NCI-H2029 treated with DMSO at 0.1 percent for 48 hours (cell line): ENCODE measurements at regions not wholly inside any gene's neighbourhood (a gene's known extent, or its start where the extent isn't known, plus 50 kb on each side); places are given as distances from the start of the nearest gene placed in this dataset.

Experiments
- DNase-seq: peaks from one replicate; lab custom pipeline; 2025; lab: John Stamatoyannopoulos, UW

DNA sequence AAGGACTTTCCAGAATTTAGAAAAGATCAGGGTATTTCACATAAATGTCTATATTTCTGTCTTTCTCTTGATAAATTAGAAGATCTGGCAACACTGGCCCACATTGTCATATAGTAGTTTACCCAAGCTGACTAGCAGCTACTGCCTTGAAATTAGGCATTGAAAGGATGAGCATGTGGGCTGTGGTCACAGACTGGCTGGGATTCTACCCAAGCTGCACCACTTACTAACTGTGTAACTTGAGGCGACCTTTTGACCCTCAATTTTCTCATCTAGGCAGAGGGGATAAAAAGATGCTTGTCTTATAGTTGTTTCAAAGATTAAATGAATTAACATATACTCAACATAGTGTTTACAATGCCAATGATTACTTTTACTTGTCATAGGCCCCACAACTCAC lies 152.7 kb upstream of the BMP2 start:
- DNase-seq = no peak

DNA sequence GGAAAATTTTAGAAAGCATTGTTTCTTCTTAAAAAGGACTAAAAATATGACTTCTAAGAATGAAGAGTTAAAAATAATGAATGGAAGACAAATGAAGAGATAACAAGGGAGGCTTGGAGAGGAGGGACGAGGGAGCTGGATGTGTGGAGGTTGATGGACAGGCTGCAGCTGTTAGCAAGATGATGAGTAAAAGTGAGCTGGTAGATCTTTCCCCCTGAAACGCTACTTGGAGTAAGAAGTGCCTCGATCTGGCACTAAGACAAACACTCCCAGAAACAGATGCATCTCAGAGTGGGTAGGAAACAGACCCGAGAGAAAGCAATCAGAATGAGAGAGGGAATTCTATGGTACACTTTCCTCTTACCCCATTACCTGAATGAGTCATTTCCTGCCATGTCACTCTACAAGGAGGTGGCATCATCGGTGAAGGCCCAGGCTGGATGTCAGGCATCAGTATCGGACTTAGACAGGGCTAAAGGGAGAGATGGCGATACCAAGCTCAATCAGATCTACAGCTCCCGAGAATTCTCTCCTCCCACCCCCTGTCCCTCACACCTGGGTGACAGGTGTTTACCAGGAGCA lies 154.1 kb upstream of the BMP2 start:
- no peak for DNase-seq

GRCh38 chr20:6612606-6612923 lies 154.9 kb upstream of the BMP2 start:
- no peak for DNase-seq

GRCh38 chr20:6611911-6612605 lies 155.4 kb upstream of the BMP2 start:
- DNase-seq = no peak

DNA sequence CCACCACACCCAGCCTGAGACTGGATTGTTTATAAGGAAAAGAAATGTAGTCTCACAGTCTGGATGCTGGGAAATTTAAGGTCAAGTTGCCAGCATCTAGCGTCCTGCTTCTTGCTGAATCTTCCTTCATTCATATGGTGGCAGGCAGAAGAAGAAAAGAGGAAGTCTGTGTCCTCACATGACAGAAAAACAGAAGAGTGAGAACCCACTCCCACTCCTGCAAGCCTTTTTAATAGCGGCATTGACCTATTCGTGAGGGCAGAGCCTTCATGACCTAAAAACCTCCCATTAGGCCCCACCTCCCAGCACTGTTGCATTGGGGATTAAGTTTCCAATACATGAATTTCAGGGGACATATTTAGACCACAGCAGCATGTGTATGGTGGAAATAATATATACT lies 160.8 kb upstream of the BMP2 start:
- DNase-seq = no peak

- no peak for DNase-seq
Measured at GRCh38 chr20:6605055-6605935, 162.2 kb upstream of the BMP2 start.

- no peak for DNase-seq
Measured at GRCh38 chr20:6604179-6604578, 163.3 kb upstream of the BMP2 start.

DNA sequence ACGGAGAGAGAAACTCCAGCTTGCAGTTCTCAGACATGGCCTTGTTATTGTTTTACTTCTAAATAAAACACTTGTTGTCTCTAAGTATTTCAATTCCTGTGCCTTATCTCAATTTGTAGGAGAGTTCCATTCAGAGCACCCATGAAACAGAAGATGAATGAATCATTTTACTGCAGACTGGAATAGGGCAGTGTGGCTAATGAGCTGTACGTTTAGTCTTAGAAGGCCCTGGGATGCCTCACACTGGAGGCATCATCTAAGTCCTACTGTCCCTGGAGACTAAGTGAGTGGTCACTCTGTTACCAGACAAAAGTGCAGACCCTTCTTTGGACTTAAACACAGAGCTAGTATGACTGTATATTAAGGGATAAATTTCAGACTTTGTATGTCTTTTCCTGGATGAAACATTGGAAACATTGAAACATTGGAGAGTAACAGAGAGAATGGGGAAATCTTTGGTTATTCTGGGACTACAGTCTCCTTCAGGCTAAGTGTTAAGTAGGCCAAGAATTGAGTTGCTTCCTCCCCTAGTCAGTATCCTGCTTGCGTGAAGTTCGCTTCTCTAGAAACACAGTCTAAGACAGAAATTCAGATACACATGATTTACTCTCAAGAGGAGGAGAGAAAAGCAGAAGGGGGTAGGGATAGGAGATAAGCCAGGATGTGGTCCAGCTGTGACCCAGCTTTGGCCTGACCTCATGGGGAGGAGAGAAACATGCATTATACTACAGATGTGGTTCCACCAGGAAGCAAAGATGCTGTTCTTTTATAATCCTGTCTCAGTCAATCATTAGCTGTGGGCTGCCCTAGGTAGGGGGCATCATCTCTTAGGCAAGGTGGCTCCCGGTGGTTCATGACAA lies 167.4 kb upstream of the BMP2 start:
- no peak for DNase-seq

DNA sequence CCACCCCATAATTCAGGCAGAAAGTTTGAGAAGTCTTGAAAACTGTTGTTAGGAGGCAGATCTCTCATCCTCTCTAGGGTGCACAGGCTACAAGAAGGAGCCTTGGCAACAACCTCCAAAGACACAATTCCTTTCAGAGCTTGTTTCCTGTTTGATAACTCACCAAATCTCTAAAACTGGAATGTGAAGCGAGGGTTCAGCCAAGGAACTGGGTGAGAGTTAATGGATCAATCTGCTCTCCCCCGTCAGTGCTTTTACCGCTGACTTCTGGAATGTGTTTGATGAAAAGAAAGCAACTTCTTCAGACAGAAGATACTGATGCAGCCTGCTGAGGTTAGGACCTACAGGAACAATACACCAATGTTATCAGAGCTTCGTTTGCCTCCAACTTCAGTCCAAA lies 171.8 kb upstream of the BMP2 start:
- DNase-seq = no peak

GRCh38 chr20:6590891-6591637 lies 176.4 kb upstream of the BMP2 start:
- no peak for DNase-seq

- DNase-seq = peak; percentile 28
Measured at GRCh38 chr20:6588296-6588695, 179.2 kb upstream of the BMP2 start.

DNA sequence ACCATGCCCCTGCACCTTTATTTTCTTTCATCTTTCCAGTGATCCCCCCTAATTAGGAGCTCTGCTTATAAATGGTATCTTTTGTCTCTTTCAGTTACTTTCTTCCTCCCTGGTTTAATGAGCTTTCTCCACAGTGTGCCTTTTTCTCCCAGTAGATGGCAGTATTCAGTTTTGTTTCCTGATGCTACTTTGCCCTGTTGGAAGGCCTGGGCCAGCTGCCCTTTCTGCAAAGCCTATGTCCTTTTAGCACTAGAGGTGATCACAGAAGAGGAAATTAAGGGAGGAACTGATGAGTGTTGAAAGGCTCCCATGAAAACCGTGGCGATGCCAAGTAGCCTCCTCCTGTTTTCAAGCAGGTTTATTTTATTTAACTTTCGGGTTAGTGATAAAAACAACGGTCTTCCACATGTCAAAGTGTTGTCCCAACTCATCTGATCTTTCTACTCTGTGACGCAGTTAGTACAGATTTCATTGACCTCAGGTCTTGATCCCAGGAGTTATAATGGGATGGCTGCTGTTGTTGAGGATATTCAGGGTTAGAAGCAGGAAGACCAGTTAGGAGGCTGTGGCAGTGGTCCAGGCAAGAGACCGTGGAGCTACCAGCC lies 184.2 kb upstream of the BMP2 start:
- DNase-seq = peak; percentile 57

GRCh38 chr20:6582449-6582848 lies 185.0 kb upstream of the BMP2 start:
- DNase-seq = no peak

DNA sequence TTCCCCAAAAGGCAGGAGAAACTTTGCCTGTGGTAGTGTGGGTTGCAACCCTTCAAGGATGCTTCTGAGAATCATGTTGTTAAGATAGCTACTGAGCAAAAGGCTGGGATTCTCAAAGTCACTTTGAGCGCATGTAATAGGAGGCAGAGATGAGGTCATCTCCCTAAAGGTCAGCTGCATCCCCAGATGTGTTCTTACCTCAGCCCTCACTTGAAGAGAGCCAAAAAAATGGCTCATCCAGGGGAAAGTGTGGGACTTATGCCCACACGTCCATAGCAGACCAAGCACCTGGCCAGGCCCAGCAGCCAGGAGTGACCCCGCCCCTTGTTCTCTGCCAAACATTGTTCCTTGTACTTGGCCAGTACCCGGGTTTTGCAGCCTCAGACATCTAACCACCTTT lies 187.0 kb upstream of the BMP2 start:
- no peak for DNase-seq

GRCh38 chr20:6579824-6580223 lies 187.7 kb upstream of the BMP2 start:
- no peak for DNase-seq

- no peak for DNase-seq
Measured at GRCh38 chr20:6579417-6579816, 188.1 kb upstream of the BMP2 start.

GRCh38 chr20:6577451-6577850 lies 190.0 kb upstream of the BMP2 start:
- DNase-seq = no peak

- DNase-seq = no peak
Measured at GRCh38 chr20:6576726-6577125, 190.8 kb upstream of the BMP2 start.

- no peak for DNase-seq
Measured at GRCh38 chr20:6575912-6576401, 191.5 kb upstream of the BMP2 start.

DNA sequence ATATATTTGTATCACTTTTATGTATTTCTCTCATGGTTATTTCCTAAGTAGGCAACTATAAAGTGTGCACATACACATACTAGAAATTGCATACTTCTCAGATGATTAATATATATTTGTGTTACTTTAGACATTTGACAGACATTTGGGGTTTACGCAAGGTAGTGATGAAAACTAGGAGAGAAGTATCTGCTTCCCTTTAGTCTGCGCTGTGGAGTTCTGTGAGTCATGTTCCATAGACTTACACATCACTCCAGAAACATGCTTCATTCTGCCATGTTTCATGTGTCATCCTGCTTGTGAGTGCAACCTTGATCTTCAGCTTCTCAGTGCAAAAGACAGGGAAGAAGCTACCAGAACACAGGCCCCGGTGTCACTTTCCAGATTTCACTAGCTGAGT lies 200.7 kb upstream of the BMP2 start:
- DNase-seq = no peak

- DNase-seq = no peak
Measured at GRCh38 chr20:6562111-6562510, 205.4 kb upstream of the BMP2 start.
